GM10266 (cell line): ENCODE measurements at regions not wholly inside any gene's neighbourhood (a gene's known extent, or its start where the extent isn't known, plus 50 kb on each side); places are given as distances from the start of the nearest gene placed in this dataset.

ENCODE experiments used
- DNase-seq: peaks from one replicate; pipeline ENCODE4 v3.0.0; 2012; ENCODE audit errors: extremely low spot score
- TF ChIP-seq, protein P1 (sequence below): IDR thresholded peaks from 2 replicates; pipeline ENCODE4 v1.5.1; 2012; ENCODE audit warnings: mild to moderate bottlenecking, low read depth; ENCODE audit not compliant: control insufficient read depth, insufficient read depth; ENCODE audit errors: missing control alignments

DNA sequence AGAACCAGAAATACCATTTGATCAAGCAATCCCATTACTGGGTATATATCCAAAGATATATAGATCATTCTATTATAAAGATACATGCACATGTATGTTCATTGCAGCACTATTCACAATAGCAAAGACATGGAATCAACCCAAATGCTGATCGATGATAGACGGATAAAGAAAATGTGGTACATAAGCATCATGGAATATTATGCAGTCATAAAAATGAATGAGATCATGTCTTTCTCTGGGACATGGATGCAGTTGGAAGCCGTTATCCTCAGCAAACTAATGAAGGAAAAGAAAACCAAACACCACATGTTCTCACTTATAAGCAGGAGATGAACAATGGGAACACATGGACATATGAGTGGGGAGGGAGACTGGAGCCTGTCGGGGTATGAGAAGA is 1540.9 kb upstream of the MIR17HG start:
- no peak for DNase-seq
- TF ChIP-seq, protein P1, sequence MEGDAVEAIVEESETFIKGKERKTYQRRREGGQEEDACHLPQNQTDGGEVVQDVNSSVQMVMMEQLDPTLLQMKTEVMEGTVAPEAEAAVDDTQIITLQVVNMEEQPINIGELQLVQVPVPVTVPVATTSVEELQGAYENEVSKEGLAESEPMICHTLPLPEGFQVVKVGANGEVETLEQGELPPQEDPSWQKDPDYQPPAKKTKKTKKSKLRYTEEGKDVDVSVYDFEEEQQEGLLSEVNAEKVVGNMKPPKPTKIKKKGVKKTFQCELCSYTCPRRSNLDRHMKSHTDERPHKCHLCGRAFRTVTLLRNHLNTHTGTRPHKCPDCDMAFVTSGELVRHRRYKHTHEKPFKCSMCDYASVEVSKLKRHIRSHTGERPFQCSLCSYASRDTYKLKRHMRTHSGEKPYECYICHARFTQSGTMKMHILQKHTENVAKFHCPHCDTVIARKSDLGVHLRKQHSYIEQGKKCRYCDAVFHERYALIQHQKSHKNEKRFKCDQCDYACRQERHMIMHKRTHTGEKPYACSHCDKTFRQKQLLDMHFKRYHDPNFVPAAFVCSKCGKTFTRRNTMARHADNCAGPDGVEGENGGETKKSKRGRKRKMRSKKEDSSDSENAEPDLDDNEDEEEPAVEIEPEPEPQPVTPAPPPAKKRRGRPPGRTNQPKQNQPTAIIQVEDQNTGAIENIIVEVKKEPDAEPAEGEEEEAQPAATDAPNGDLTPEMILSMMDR: no peak

GRCh38 chr13:89812856-89813255 is 1534.6 kb upstream of the MIR17HG start:
- TF ChIP-seq, protein P1: no peak
- no peak for DNase-seq

GRCh38 chr13:89816404-89816803 is 1531.1 kb upstream of the MIR17HG start:
- TF ChIP-seq, protein P1: no peak
- no peak for DNase-seq

DNA sequence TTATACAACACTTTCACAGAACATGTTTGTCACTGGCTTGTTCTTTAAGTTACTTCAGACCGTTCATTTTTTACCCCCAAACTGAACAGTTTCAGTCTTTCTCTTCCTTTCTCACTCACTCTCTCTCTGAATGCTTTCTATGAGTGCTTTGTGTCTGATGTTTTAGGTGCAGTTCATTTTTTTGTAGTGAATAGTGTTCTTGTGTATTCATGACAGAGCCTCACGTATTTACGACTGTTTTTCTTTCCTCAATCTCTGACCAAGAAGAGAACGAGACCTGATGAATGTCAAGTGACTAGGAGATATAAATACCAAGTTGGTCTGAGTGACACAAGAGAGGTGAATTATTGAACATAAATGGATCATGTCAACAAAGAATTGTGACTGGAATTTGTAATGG is 1525.0 kb upstream of the MIR17HG start:
- TF ChIP-seq, protein P1: no peak
- no peak for DNase-seq

GRCh38 chr13:89827552-89827951 is 1519.9 kb upstream of the MIR17HG start:
- no peak for DNase-seq
- TF ChIP-seq, protein P1: no peak

- no peak for DNase-seq
- TF ChIP-seq, protein P1: no peak
These were observed 1519.0 kb upstream of the MIR17HG start for GRCh38 chr13:89828506-89828905.

DNA sequence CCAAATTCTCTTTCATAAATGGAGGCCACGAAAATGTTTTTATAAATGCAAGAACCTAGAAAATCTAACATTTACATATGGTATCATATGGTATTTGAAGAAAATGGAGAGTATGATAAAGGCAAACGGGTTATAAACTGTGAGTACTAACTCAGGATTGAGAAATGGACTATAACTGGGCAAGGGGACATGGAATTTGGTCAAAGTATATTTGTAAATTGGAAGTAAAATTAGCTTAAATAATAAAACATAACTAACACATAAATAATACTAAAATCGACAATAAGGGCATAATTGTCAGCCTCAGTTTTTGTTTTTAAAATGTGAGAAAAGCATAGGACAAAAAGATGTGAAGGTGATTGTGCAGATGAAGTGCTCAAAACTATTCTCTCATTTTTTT is 1516.3 kb upstream of the MIR17HG start:
- no peak for DNase-seq
- TF ChIP-seq, protein P1: no peak
